Breast epithelium (tissue), 4 donors: ENCODE measurements at regions not wholly inside any gene's neighbourhood (a gene's known extent, or its start where the extent isn't known, plus 50 kb on each side); places are given as distances from the start of the nearest gene placed in this dataset.

Experiments
- DNase-seq, 2 donors: peaks; one replicate each; pipeline ENCODE4 v3.0.0-alpha.2; 2019; ENCODE audit warnings: low spot score in 2 of 2
- H3K27ac ChIP-seq, 2 donors: fragments of 200-600 bp; sonication (generic) in 1 of 2; one replicate each; pipeline ENCODE4 v1.5.1; 2016 to 2019; ENCODE audit warnings: mild to moderate bottlenecking in 1 of 2
- H3K27me3 ChIP-seq, 2 donors: fragments of 200-600 bp; sonication (generic) in 1 of 2; one replicate each; pipeline versions ENCODE4 v1.5.1 to v1.6.0; 2017 to 2019; ENCODE audit warnings: control low read depth in 1 of 2, mild to moderate bottlenecking in 1 of 2
- H3K36me3 ChIP-seq: fragments of 200-600 bp; one replicate; pipeline ENCODE4 v1.5.1; 2019
- H3K4me1 ChIP-seq, 2 donors: fragments of 200-600 bp; sonication (generic); one replicate each; pipeline ENCODE4 v1.5.1; 2016 to 2019; ENCODE audit warnings: control low read depth in 1 of 2
- H3K4me3 ChIP-seq, 3 donors: fragments of 200-600 bp; sonication (generic); 1 replicate in 2 of 3; 2 replicates in 1 of 3; pipeline ENCODE4 v1.5.1; 2016 to 2019; ENCODE audit warnings: mild to moderate bottlenecking in 3 of 3, moderate library complexity in 2 of 3
- H3K9me3 ChIP-seq, 2 donors: fragments of 200-600 bp; sonication (generic) in 1 of 2; one replicate each; pipeline ENCODE4 v1.5.1; 2016 to 2019; ENCODE audit warnings: control low read depth in 1 of 2
- CTCF ChIP-seq, 3 donors: fragments of 450-650 bp; IDR thresholded peaks; one replicate each; pipeline ENCODE4 v1.5.1; 2016 to 2017; ENCODE audit warnings: antibody characterized with exemption in 3 of 3, mild to moderate bottlenecking in 3 of 3, moderate library complexity in 3 of 3
- POLR2A ChIP-seq: fragments of 450-650 bp; IDR thresholded peaks from one replicate; pipeline ENCODE4 v1.6.1; 2016; ENCODE audit warnings: antibody characterized with exemption, mild to moderate bottlenecking, moderate library complexity
- POLR2AphosphoS5 ChIP-seq, 3 donors: sonication (generic); formaldehyde crosslinking; IDR thresholded peaks; one replicate each; pipeline ENCODE4 v1.6.1; 2017; ENCODE audit warnings: antibody characterized with exemption in 3 of 3
- intact Hi-C: fragments of 100-400 bp; cut with DNase I; formaldehyde crosslinking; loops from one replicate; pipeline ENCODE4 v1.15.1; 2023; ENCODE audit warnings: low total_unique reads

- TF ChIP-seq POLR2A (no peak), CTCF (IDR thresholded peaks at IDR 0.05) (no peak), POLR2AphosphoS5 (IDR thresholded peaks at IDR 0.05) (no peak)
- no peaks in the 10 kb centered on the region for H3K27me3 ChIP-seq
- DNase-seq: no peak
- H3K4me3 ChIP-seq: no peak overlapping the region
- no peaks in the 10 kb centered on the region for H3K36me3 ChIP-seq
- H3K27ac ChIP-seq: no peak overlapping the region
- intact Hi-C loops: no loop called here
- H3K9me3 ChIP-seq: no peaks in the 10 kb centered on the region
- H3K4me1 ChIP-seq: no peaks in the 10 kb centered on the region
Measured at GRCh38 chr7:12124028-12124427, 87.1 kb upstream of the TMEM106B start.

- DNase-seq: no peak
- Histone ChIP-seq H3K9me3 (no peaks in the 10 kb centered on the region), H3K4me3 (no peak overlapping the region), H3K27me3 (no peaks in the 10 kb centered on the region), H3K36me3 (no peaks in the 10 kb centered on the region), H3K4me1 (no peaks in the 10 kb centered on the region), H3K27ac (no peak overlapping the region)
- no peak for TF ChIP-seq POLR2AphosphoS5 (IDR thresholded peaks at IDR 0.05)
- TF ChIP-seq POLR2A: no peak
- TF ChIP-seq CTCF (IDR thresholded peaks at IDR 0.05): no peak
- intact Hi-C loops: no loop called here
Measured at GRCh38 chr7:12127455-12127854, 83.6 kb upstream of the TMEM106B start.

- Histone ChIP-seq H3K27ac (no peak overlapping the region), H3K27me3 (no peaks in the 10 kb centered on the region), H3K4me1 (no peaks in the 10 kb centered on the region), H3K9me3 (no peaks in the 10 kb centered on the region), H3K4me3 (no peak overlapping the region), H3K36me3 (no peaks in the 10 kb centered on the region)
- DNase-seq: no peak
- TF ChIP-seq POLR2AphosphoS5 (IDR thresholded peaks at IDR 0.05) (no peak), CTCF (IDR thresholded peaks at IDR 0.05) (no peak), POLR2A (no peak)
- intact Hi-C loops: no loop called here
Measured at GRCh38 chr7:12130609-12131008, 80.5 kb upstream of the TMEM106B start.

- TF ChIP-seq CTCF (IDR thresholded peaks at IDR 0.05): no peak
- no peak for TF ChIP-seq POLR2A
- TF ChIP-seq POLR2AphosphoS5 (IDR thresholded peaks at IDR 0.05): no peak
- Histone ChIP-seq H3K36me3 (no peaks in the 10 kb centered on the region), H3K4me3 (no peak overlapping the region), H3K4me1 (no peaks in the 10 kb centered on the region), H3K9me3 (no peaks in the 10 kb centered on the region), H3K27me3 (no peaks in the 10 kb centered on the region), H3K27ac (no peak overlapping the region)
- intact Hi-C loops: no loop called here
- no peak for DNase-seq
Measured at GRCh38 chr7:12131122-12131521, 80.0 kb upstream of the TMEM106B start.

- Histone ChIP-seq H3K27me3 (no peaks in the 10 kb centered on the region), H3K4me3 (no peak overlapping the region), H3K9me3 (no peaks in the 10 kb centered on the region), H3K4me1 (no peaks in the 10 kb centered on the region), H3K36me3 (no peaks in the 10 kb centered on the region), H3K27ac (no peak overlapping the region)
- intact Hi-C loops: no loop called here
- no peak for DNase-seq
- TF ChIP-seq POLR2AphosphoS5 (IDR thresholded peaks at IDR 0.05) (no peak), POLR2A (no peak), CTCF (IDR thresholded peaks at IDR 0.05) (no peak)
Measured at GRCh38 chr7:12133865-12134264, 77.2 kb upstream of the TMEM106B start.
